Gastroesophageal sphincter (tissue), 4 donors: ENCODE measurements at regions not wholly inside any gene's neighbourhood (a gene's known extent, or its start where the extent isn't known, plus 50 kb on each side); places are given as distances from the start of the nearest gene placed in this dataset.

Experiments
- ATAC-seq: fragments of 150-250 bp; one replicate; pipeline ENCODE4 v1.9.1; 2016; ENCODE audit warnings: mild to moderate bottlenecking, moderate library complexity
- H3K27ac ChIP-seq, 4 donors: fragments of 200-600 bp; sonication (generic) in 3 of 4; 1 replicate in 3 of 4; 2 replicates in 1 of 4; pipeline ENCODE4 v1.5.1; 2016 to 2019
- H3K27me3 ChIP-seq: fragments of 200-600 bp; sonication (generic); one replicate; pipeline ENCODE4 v1.5.1; 2019
- H3K36me3 ChIP-seq, 2 donors: fragments of 200-600 bp; sonication (generic); one replicate each; pipeline ENCODE4 v1.5.1; 2019; ENCODE audit warnings: control low read depth in 1 of 2
- H3K4me1 ChIP-seq, 3 donors: fragments of 200-600 bp; sonication (generic); 1 replicate in 2 of 3; 2 replicates in 1 of 3; pipeline ENCODE4 v1.5.1; 2016 to 2019; ENCODE audit warnings: control low read depth in 2 of 3
- H3K4me3 ChIP-seq, 2 donors: fragments of 200-600 bp; sonication (generic); one replicate each; pipeline ENCODE4 v1.5.1; 2019; ENCODE audit warnings: mild to moderate bottlenecking in 1 of 2, moderate library complexity in 1 of 2
- H3K9me3 ChIP-seq, 3 donors: fragments of 200-600 bp; sonication (generic); one replicate each; pipeline ENCODE4 v1.5.1; 2017 to 2019; ENCODE audit warnings: control low read depth in 2 of 3
- CTCF ChIP-seq, 4 experiments: fragments of 200-600 bp in 2 of 4; fragments of 450-650 bp in 2 of 4; sonication (generic) in 1 of 4; IDR thresholded peaks; one replicate each; pipeline ENCODE4 v1.5.1; 2017 to 2019; ENCODE audit warnings: antibody characterized with exemption in 4 of 4, mild to moderate bottlenecking in 2 of 4, moderate library complexity in 2 of 4
- EP300 ChIP-seq: sonication (generic); formaldehyde crosslinking; IDR thresholded peaks from one replicate; pipeline ENCODE4 v1.6.1; 2017; ENCODE audit warnings: antibody characterized with exemption, mild to moderate bottlenecking
- POLR2A ChIP-seq, 2 donors: fragments of 450-650 bp; IDR thresholded peaks; one replicate each; pipeline ENCODE4 v1.6.1; 2017; ENCODE audit warnings: antibody characterized with exemption in 2 of 2, mild to moderate bottlenecking in 2 of 2, moderate library complexity in 1 of 2
- POLR2AphosphoS5 ChIP-seq: sonication (generic); formaldehyde crosslinking; IDR thresholded peaks from one replicate; pipeline ENCODE4 v1.6.1; 2017; ENCODE audit warnings: antibody characterized with exemption
- WGBS, 2 donors: methylation state at CpG; one replicate each; pipeline ENCODE4 v1.1.5; 2018; ENCODE audit warnings: low coverage in 1 of 2; 5-methylcytosine and 5-hydroxymethylcytosine counted together

GRCh38 chr9:130781569-130781968 is 53.5 kb upstream of the ABL1 start:
- H3K27ac ChIP-seq: peak overlapping the region; percentile 88 to 100 (median 92)
- no peaks in the 10 kb centered on the region for H3K27me3 ChIP-seq
- 58 to 100% methylated on average over 1 of the region's 1 CpG for WGBS, 2 donors
- no peak for ATAC-seq
- H3K36me3 ChIP-seq: no peaks in the 10 kb centered on the region
- H3K9me3 ChIP-seq: no peaks in the 10 kb centered on the region
- peaks cover 20 to 77% (median 40%) of the 10 kb centered on the region in 3 donors for H3K4me1 ChIP-seq
- no peak for TF ChIP-seq EP300
- no peak for TF ChIP-seq POLR2A (IDR thresholded peaks at IDR 0.05)
- no peak for TF ChIP-seq POLR2AphosphoS5
- no peak for TF ChIP-seq CTCF (IDR thresholded peaks at IDR 0.05)
- peak overlapping the region in 1 of 2 donors; percentile 45 for H3K4me3 ChIP-seq

- Histone ChIP-seq H3K36me3 (no peaks in the 10 kb centered on the region), H3K9me3 (no peaks in the 10 kb centered on the region), H3K4me1 (peaks cover 20 to 87% (median 44%) of the 10 kb centered on the region in 3 donors), H3K27me3 (no peaks in the 10 kb centered on the region), H3K27ac (peak overlapping the region; percentile 69 to 95 (median 88)), H3K4me3 (no peak overlapping the region)
- TF ChIP-seq EP300: no peak
- no peak for TF ChIP-seq POLR2A (IDR thresholded peaks at IDR 0.05)
- no peak for TF ChIP-seq CTCF (IDR thresholded peaks at IDR 0.05)
- TF ChIP-seq POLR2AphosphoS5: no peak
- ATAC-seq: peak; percentile 31
- WGBS, 2 donors: 28 to 41% methylated on average over 4 of the region's 4 CpGs
Measured at GRCh38 chr9:130782886-130783530, 52.0 kb upstream of the ABL1 start.

GRCh38 chr9:130785053-130785452 is 50.0 kb upstream of the ABL1 start:
- Histone ChIP-seq H3K27me3 (no peaks in the 10 kb centered on the region), H3K27ac (peak overlapping the region in 2 of 4 donors; percentile 50 to 77), H3K36me3 (no peaks in the 10 kb centered on the region), H3K4me1 (peaks cover 6 to 67% (median 32%) of the 10 kb centered on the region in 3 donors), H3K4me3 (no peak overlapping the region), H3K9me3 (peaks cover 0 to 12% (median 0%) of the 10 kb centered on the region in 3 donors)
- TF ChIP-seq EP300: no peak
- TF ChIP-seq POLR2AphosphoS5: no peak
- TF ChIP-seq POLR2A (IDR thresholded peaks at IDR 0.05): no peak
- no peak for TF ChIP-seq CTCF (IDR thresholded peaks at IDR 0.05)
- ATAC-seq: no peak
- WGBS, 2 donors: 84 to 92% methylated on average over 2 to 3 of the region's 8 CpGs
